ENCODE measurements at regions not wholly inside any gene's neighbourhood (a gene's known extent, or its start where the extent isn't known, plus 50 kb on each side); places are given as distances from the start of the nearest gene placed in this dataset.

DNA sequence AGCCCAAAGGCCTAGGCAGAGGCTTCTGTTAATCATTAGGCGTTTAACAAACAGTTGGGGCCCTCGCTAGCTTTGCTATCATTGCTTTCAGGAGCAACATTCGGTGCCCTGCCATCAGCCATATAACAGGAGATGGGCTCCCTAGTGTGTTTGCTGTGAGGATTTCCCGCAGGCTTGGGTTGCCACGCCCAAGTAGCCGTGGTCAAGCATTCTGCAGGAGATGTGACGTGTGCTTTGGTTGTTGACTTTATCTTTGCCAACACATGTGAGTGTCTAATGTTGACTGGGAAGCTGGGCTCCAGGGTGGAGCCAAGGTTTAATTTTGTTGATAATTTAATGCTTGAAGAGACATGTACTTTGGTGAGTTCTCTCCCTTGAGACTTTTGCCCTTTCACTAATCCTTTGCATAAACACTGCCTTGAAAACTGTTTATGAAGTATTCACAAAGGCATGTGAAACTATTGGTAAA is 184.6 kb upstream of the KIT start:
- Histone ChIP-seq H2BK15ac (ENCODE audit: low read length) (no peak overlapping the region), H3K27ac (ENCODE audit: low read depth, low read length) (no peak overlapping the region), H2BK5ac (ENCODE audit: low read depth, low read length) (no peak overlapping the region), H2BK120ac (replicated peaks; ENCODE audit: low read depth, low read length) (no peak overlapping the region), H3K14ac (ENCODE audit: insufficient read length) (no peak overlapping the region), H3K9ac (replicated peaks in 1 of 4; ENCODE audit: extremely low read depth in 1 of 4, low read depth in 3 of 4, low read length in 3 of 4) (no peak overlapping the region), H4K5ac (ENCODE audit: insufficient read length, low read depth, low read length) (no peak overlapping the region), H3K4me2 (ENCODE audit: insufficient read depth in 1 of 2, low read depth in 2 of 2, low read length in 2 of 2) (no peak overlapping the region), H2BK20ac (ENCODE audit: low read length) (no peak overlapping the region), H2BK12ac (ENCODE audit: low read depth, low read length) (no peak overlapping the region), H3K4me3 (ENCODE audit: extremely low read depth in 1 of 4, insufficient read depth in 2 of 4, low read depth in 3 of 4, low read length in 4 of 4) (no peak overlapping the region), H3K56ac (replicated peaks; ENCODE audit: insufficient read length, low read depth, low read length) (no peak overlapping the region), H2AK5ac (ENCODE audit: low read depth, low read length) (no peak overlapping the region), H3K23me2 (ENCODE audit: low read depth, low read length) (no peaks in the 10 kb centered on the region), H3K79me1 (ENCODE audit: low read depth, low read length) (no peaks in the 10 kb centered on the region), H4K8ac (ENCODE audit: extremely low read depth, insufficient read depth, low read length) (no peak overlapping the region), H3K79me2 (ENCODE audit: control insufficient read depth in 1 of 2, insufficient read depth in 2 of 2, low read length in 2 of 2) (no peaks in the 10 kb centered on the region), H3K27me3 (replicated peaks in 1 of 4; ENCODE audit: control insufficient read depth in 3 of 4, extremely low read depth in 1 of 4, insufficient read depth in 3 of 4, low read length in 3 of 4) (no peaks in the 10 kb centered on the region), H4K20me1 (replicated peaks in 1 of 2; ENCODE audit: control insufficient read depth in 1 of 2, insufficient read depth in 2 of 2, low read length in 2 of 2) (no peaks in the 10 kb centered on the region), H3K4me1 (replicated peaks in 1 of 4; ENCODE audit: control insufficient read depth in 3 of 4, insufficient read depth in 4 of 4, low read length in 3 of 4) (no peaks in the 10 kb centered on the region), H3K36me3 (ENCODE audit: control insufficient read depth in 2 of 4, insufficient read depth in 4 of 4, low read length in 3 of 4) (no peaks in the 10 kb centered on the region), H4K91ac (replicated peaks; ENCODE audit: insufficient read length, low read length) (no peak overlapping the region), H3K4ac (replicated peaks; ENCODE audit: insufficient read length, low read depth, low read length) (no peak overlapping the region), H3K18ac (ENCODE audit: extremely low read depth, low read length) (no peak overlapping the region), H2AFZ (ENCODE audit: low read length) (no peak overlapping the region), H3K9me3 (ENCODE audit: insufficient read depth in 2 of 2, low read depth in 1 of 2, low read length in 1 of 2) (0 out of 4 replicates have a peak, but pooled peaks cover 0 to 3% of the 10 kb centered on the region in 2 experiments), H3K23ac (ENCODE audit: insufficient read length) (no peak overlapping the region)
- no peak for TF ChIP-seq SIN3A (conservative IDR thresholded peaks at IDR 0.05 in 1 of 2, IDR thresholded peaks at IDR 0.05 in 1 of 2; ENCODE audit: low read depth in 1 of 2, low read length in 2 of 2)
- no peak for TF ChIP-seq CBX5 (IDR thresholded peaks at IDR 0.05; ENCODE audit: low read depth, low read length)
- TF ChIP-seq BCL11A (IDR thresholded peaks at IDR 0.05; ENCODE audit: low read depth in 2 of 2, low read length in 2 of 2): no peak
- TF ChIP-seq HDAC6 (IDR thresholded peaks at IDR 0.05; ENCODE audit: low read depth, low read length): no peak
- TF ChIP-seq KDM1A (IDR thresholded peaks at IDR 0.05; ENCODE audit: borderline replicate concordance, low read length): no peak
- TF ChIP-seq NANOG (IDR thresholded peaks at IDR 0.05; ENCODE audit: insufficient read depth, low read depth, low read length, poor library complexity, severe bottlenecking): no peak
- no peak for TF ChIP-seq SIX5 (IDR thresholded peaks at IDR 0.05; ENCODE audit: low read depth, low read length)
- no peak for TF ChIP-seq JUND (IDR thresholded peaks at IDR 0.05; ENCODE audit: low read length)
- CTCF ChIA-PET (ENCODE audit: partially characterized antibody): interaction anchor here (0.7 kb wide), 1 partner anchor 524 kb away, joined by 3 read pairs; no protein-coding TSS in a partner anchor
- 88% methylated on average over 7 of the region's 7 CpGs; no CpG with 5 or more reads in 1 of the 2 experiments for WGBS, 2 experiments (ENCODE audit: extremely low coverage in 1 of 2, insufficient coverage in 1 of 2, insufficient read length in 1 of 2, insufficient replicate concordance in 2 of 2, low coverage in 1 of 2, low lambda C conversion rate in 2 of 2, missing lambda C conversion rate in 1 of 2)
- DNase-seq (ENCODE audit: low read depth in 1 of 2, low spot score in 2 of 2) (no peak), FAIRE-seq (no peak)
- POLR2A ChIA-PET (ENCODE audit: partially characterized antibody): no interaction called here
